SK-N-SH (cell line): ENCODE measurements at regions not wholly inside any gene's neighbourhood (a gene's known extent, or its start where the extent isn't known, plus 50 kb on each side); places are given as distances from the start of the nearest gene placed in this dataset.
"Not testable (repeated sequence)": the region's sequence is repeated elsewhere in the genome, so short reads cannot be mapped to it uniquely, and the experiment has no call there.

ENCODE experiments used
- CTCF ChIA-PET: fragments of 300-600, 350-600 bp; formaldehyde crosslinking; extraction: SDS; loops from one replicate; lab custom pipeline; 2021; lab: Yijun Ruan, JAX
- POLR2A ChIA-PET: fragments of 350-600 bp; sonication (Branson Sonifier 250); formaldehyde crosslinking; extraction: SDS; loops from one replicate; lab custom pipeline; 2020; ENCODE audit warnings: antibody characterized with exemption, inconsistent platforms; lab: Yijun Ruan, JAX
- DNase-seq: peaks from one replicate; pipeline ENCODE4 v3.0.0; 2012
- H2AFZ ChIP-seq: fragments of 200-600 bp; sonication (generic); 2 replicates; pipeline ENCODE4 v1.8.1; 2016; ENCODE audit warnings: antibody characterized with exemption, mild to moderate bottlenecking, low read depth
- H3F3A ChIP-seq: fragments of 200-600 bp; sonication (generic); replicated peaks from 2 replicates; pipeline ENCODE3; 2016; ENCODE audit warnings: antibody characterized with exemption, mild to moderate bottlenecking; ENCODE audit not compliant: insufficient read depth
- H3K27ac ChIP-seq, 2 experiments: fragments of 200-500 bp in 1 of 2; fragments of 200-600 bp in 1 of 2; sonication (Bioruptor generic) in 1 of 2; sonication (generic), shearing (Covaris generic) in 1 of 2; 2 replicates each; pipeline versions ENCODE4 v1.5.1 to v1.6.1; 2014 to 2016; ENCODE audit warnings: low read depth in 2 of 2, inconsistent platforms in 1 of 2, low read length in 1 of 2, mild to moderate bottlenecking in 1 of 2, mixed read lengths in 1 of 2
- H3K27me3 ChIP-seq: fragments of 200-600 bp; sonication (generic), shearing (Covaris generic); 2 replicates; pipeline ENCODE4 v1.6.1; 2016; ENCODE audit warnings: mixed run types; ENCODE audit not compliant: insufficient read depth
- H3K36me3 ChIP-seq, 2 experiments: fragments of 200-500 bp in 1 of 2; fragments of 200-600 bp in 1 of 2; sonication (Bioruptor generic) in 1 of 2; sonication (generic) in 1 of 2; replicated peaks in 1 of 2; 2 replicates each; pipeline versions ENCODE3 to v1.5.1; 2014 to 2016; ENCODE audit warnings: low read length in 1 of 2, mild to moderate bottlenecking in 1 of 2; ENCODE audit not compliant: insufficient read depth in 2 of 2, control insufficient read depth in 1 of 2
- H3K4me1 ChIP-seq, 2 experiments: fragments of 200-500 bp in 1 of 2; fragments of 200-600 bp in 1 of 2; sonication (Bioruptor generic) in 1 of 2; sonication (generic), shearing (Covaris generic) in 1 of 2; 2 replicates each; pipeline versions ENCODE4 v1.5.1 to v1.6.1; 2014 to 2016; ENCODE audit warnings: low read depth in 1 of 2, low read length in 1 of 2, mixed run types in 1 of 2; ENCODE audit not compliant: insufficient read depth in 2 of 2, control insufficient read depth in 1 of 2
- H3K4me2 ChIP-seq: fragments of 200-600 bp; sonication (generic), shearing (Covaris generic); 2 replicates; pipeline ENCODE4 v1.6.1; 2017; ENCODE audit warnings: mixed run types
- H3K4me3 ChIP-seq, 2 experiments: fragments of 200-500 bp in 1 of 2; fragments of 200-600 bp in 1 of 2; sonication (Bioruptor generic) in 1 of 2; sonication (generic), shearing (Covaris generic) in 1 of 2; 2 replicates each; pipeline versions ENCODE4 v1.5.1 to v1.8.1; 2014 to 2016; ENCODE audit warnings: low read depth in 2 of 2, inconsistent platforms in 1 of 2, low read length in 1 of 2, mild to moderate bottlenecking in 1 of 2, mixed read lengths in 1 of 2, moderate library complexity in 1 of 2
- H3K79me2 ChIP-seq: fragments of 200-600 bp; sonication (generic); 2 replicates; pipeline ENCODE4 v1.8.1; 2017; ENCODE audit warnings: mild to moderate bottlenecking; ENCODE audit not compliant: insufficient read depth
- H3K9ac ChIP-seq: fragments of 200-600 bp; sonication (generic); 2 replicates; pipeline ENCODE4 v1.6.1; 2017; ENCODE audit warnings: mixed run types
- H3K9me2 ChIP-seq: fragments of 200-600 bp; sonication (generic); 2 replicates; pipeline ENCODE4 v1.6.1; 2017; ENCODE audit warnings: mixed run types
- H3K9me3 ChIP-seq: fragments of 200-600 bp; sonication (generic); 2 replicates; pipeline ENCODE4 v1.6.1; 2017; ENCODE audit warnings: mixed run types, mild to moderate bottlenecking, moderate library complexity
- H4K20me1 ChIP-seq: fragments of 200-600 bp; sonication (generic); 2 replicates; pipeline ENCODE4 v1.6.1; 2017; ENCODE audit warnings: mild to moderate bottlenecking, mixed run types; ENCODE audit not compliant: insufficient read depth
- CTCF ChIP-seq: fragments of 200-600 bp; sonication (generic); IDR thresholded peaks from 2 replicates; pipeline ENCODE4 v1.6.1; 2017; ENCODE audit warnings: antibody characterized with exemption, mild to moderate bottlenecking, moderate library complexity
- FOXJ3 ChIP-seq: sonication (generic); formaldehyde crosslinking; IDR thresholded peaks from 2 replicates; pipeline ENCODE4 v1.5.1; 2020; ENCODE audit warnings: mild to moderate bottlenecking, missing genetic modification reagents
- GABPA ChIP-seq: IDR thresholded peaks from 2 replicates; pipeline ENCODE4 v1.4.0; 2012; ENCODE audit warnings: low read depth, mild to moderate bottlenecking
- MEF2A ChIP-seq: IDR thresholded peaks from 2 replicates; pipeline ENCODE4 v1.4.0; 2012; ENCODE audit warnings: low read depth, borderline replicate concordance
- NRF1 ChIP-seq: IDR thresholded peaks from 2 replicates; pipeline ENCODE4 v1.6.1; 2012; ENCODE audit warnings: low read depth, mild to moderate bottlenecking, low read length
- RAD21 ChIP-seq: IDR thresholded peaks from 2 replicates; pipeline ENCODE4 v1.6.1; 2012; ENCODE audit warnings: mild to moderate bottlenecking, low read length
- RCOR1 ChIP-seq: fragments of 150-350 bp; IDR thresholded peaks from 2 replicates; pipeline ENCODE4 v1.6.1; 2017; ENCODE audit warnings: antibody characterized with exemption, low read length
- REST ChIP-seq: IDR thresholded peaks from 2 replicates; pipeline ENCODE4 v1.6.1; 2012; ENCODE audit warnings: mild to moderate bottlenecking, low read depth, low read length, moderate library complexity
- RFX5 ChIP-seq: IDR thresholded peaks from 2 replicates; pipeline ENCODE4 v1.6.1; 2012; ENCODE audit warnings: mild to moderate bottlenecking, improper control_type of control experiment, low read length
- SIN3A ChIP-seq: IDR thresholded peaks from 2 replicates; pipeline ENCODE4 v1.6.1; 2012; ENCODE audit warnings: low read depth, mild to moderate bottlenecking, low read length, moderate library complexity, borderline replicate concordance
- TEAD4 ChIP-seq: IDR thresholded peaks from 2 replicates; pipeline ENCODE4 v1.4.0; 2012; ENCODE audit warnings: mild to moderate bottlenecking, borderline replicate concordance; ENCODE audit not compliant: insufficient read depth
- USF1 ChIP-seq: IDR thresholded peaks from 2 replicates; pipeline ENCODE4 v1.4.0; 2012; ENCODE audit warnings: low read depth, borderline replicate concordance
- ZBTB33 ChIP-seq: IDR thresholded peaks from 2 replicates; pipeline ENCODE4 v1.4.0; 2012; ENCODE audit warnings: low read depth, borderline replicate concordance
- WGBS: methylation state at CpG from one replicate; pipeline ENCODE4 v1.1.6; 2017; ENCODE audit warnings: low lambda C conversion rate; 5-methylcytosine and 5-hydroxymethylcytosine counted together

GRCh38 chr11:135015966-135016365 lies 603.9 kb upstream of the B3GAT1 start:
- Histone ChIP-seq H3K9me3 (no peaks in the 10 kb centered on the region), H3F3A (no peaks in the 10 kb centered on the region), H4K20me1 (no peaks in the 10 kb centered on the region), H3K9me2 (no peaks in the 10 kb centered on the region), H3K9ac (no peak overlapping the region), H2AFZ (no peak overlapping the region), H3K4me2 (no peak overlapping the region), H3K36me3 (no peaks in the 10 kb centered on the region), H3K4me3 (no peak overlapping the region), H3K27me3 (no peaks in the 10 kb centered on the region), H3K4me1 (no peaks in the 10 kb centered on the region; a peak in 1 of 4 replicates), H3K79me2 (no peaks in the 10 kb centered on the region), H3K27ac (no peak overlapping the region)
- POLR2A ChIA-PET, result no interaction called here
- DNase-seq, result no peak
- WGBS, result 17% methylated on average over 3 of the region's 3 CpGs
- CTCF ChIA-PET, result interaction anchor here (1.7 to 2.5 kb wide), 2 partner anchors 9 to 147 kb away, joined by 4 to 5 read pairs; no protein-coding TSS in a partner anchor
- TF ChIP-seq REST (no peak), RAD21 (no peak), TEAD4 (no peak), CTCF (no peak), NRF1 (no peak), SIN3A (no peak), USF1 (no peak), MEF2A (no peak), ZBTB33 (no peak), GABPA (no peak), FOXJ3 (CRISPR knock-in tag) (no peak), RCOR1 (no peak), RFX5 (no peak)

- H3K27me3 ChIP-seq, H3K27ac ChIP-seq, H3K4me2 ChIP-seq, H3F3A ChIP-seq, DNase-seq, CTCF ChIA-PET, H4K20me1 ChIP-seq, H3K9me3 ChIP-seq, H3K9me2 ChIP-seq, H3K4me3 ChIP-seq, H3K79me2 ChIP-seq, H2AFZ ChIP-seq, H3K9ac ChIP-seq, H3K36me3 ChIP-seq, POLR2A ChIA-PET: not testable (repeated sequence)
- H3K4me1 ChIP-seq, result peaks cover 0 to 21% of the 10 kb centered on the region in 2 experiments; a peak in 2 of 4 replicates
- 60% methylated on average over 2 of the region's 2 CpGs for WGBS
Observed at GRCh38 chr11:135011313-135011712, 599.3 kb upstream of the B3GAT1 start.
